Germinal center (tissue), 1 donor: ENCODE measurements at regions not wholly inside any gene's neighbourhood (a gene's known extent, or its start where the extent isn't known, plus 50 kb on each side); places are given as distances from the start of the nearest gene placed in this dataset.
"Not testable (repeated sequence)": the region's sequence is repeated elsewhere in the genome, so short reads cannot be mapped to it uniquely, and the experiment has no call there.

Experiments
- DNase-seq: peaks from one replicate; pipeline ENCODE4 v3.0.0; 2012; ENCODE audit warnings: mixed read lengths, low spot score

DNA sequence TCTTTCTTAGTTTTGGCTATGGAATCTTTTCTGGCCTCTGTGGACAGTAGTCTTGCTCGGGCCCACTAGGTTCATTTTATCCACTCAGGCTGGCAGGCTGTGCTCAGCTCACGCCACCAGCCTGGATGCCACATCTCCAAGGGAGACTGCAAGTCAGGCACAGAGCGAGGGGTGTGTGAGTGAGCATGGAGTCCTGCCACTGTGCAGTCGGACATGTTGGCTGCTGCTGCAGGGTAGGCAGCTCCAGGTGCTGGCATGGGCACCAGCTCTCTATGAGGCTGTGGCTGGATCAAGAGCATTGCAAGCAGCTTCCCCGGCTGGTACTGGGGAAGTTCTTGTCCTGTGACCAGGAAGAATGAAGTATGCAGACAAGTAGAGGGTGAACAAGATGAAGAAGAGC, 158.9 kb downstream of the PCTP start:
- DNase-seq, result no peak

- DNase-seq, result no peak
Measured at GRCh38 chr17:55911186-55911585, 160.3 kb downstream of the PCTP start.

DNA sequence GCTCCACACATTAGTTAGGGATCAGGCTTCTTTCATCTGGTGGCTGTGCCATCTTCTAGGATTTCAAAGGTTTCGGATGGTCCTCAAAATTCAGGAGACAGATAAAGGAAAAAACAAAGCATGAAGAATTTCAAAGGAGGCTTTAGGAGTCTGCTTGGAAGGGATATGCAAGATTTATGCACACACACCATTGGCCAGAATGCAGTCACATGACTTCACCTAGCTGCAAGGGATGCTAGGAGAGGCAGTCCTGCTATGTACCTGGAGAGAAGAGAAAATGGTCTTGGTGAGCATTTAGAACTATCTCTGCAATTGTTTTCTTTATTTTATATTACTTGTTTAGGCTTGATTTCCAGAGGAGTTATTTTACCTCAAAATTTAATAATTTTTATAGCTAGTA, 174.6 kb downstream of the PCTP start:
- DNase-seq, result no peak

GRCh38 chr17:55926276-55926990, 175.6 kb downstream of the PCTP start:
- DNase-seq, result no peak

GRCh38 chr17:55930291-55930809, 179.5 kb downstream of the PCTP start:
- no peak for DNase-seq

- DNase-seq, result no peak
Measured at GRCh38 chr17:55931446-55931845, 180.6 kb downstream of the PCTP start.

GRCh38 chr17:55932973-55933372, 182.1 kb downstream of the PCTP start:
- DNase-seq, result no peak

GRCh38 chr17:55939181-55939810, 188.4 kb downstream of the PCTP start:
- not testable (repeated sequence) for DNase-seq

DNA sequence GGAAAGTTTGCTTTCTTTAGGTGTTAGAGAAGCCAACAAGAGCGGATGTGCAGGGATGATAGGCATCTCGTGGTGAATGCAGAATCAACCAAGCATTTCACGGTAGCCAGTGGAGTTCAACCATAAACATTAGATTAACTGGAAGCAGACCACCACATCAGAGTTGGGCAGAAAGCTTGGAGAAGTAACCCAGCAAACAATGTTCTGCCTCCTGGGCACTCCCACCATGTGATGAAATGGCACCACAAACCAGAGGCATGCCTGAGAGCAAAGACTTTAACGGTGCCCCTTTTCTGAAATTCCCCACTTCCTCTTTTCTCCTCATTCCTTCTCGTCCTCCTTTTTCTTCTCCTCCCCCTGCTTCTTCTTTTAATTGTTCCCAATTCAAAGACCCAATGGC, 193.5 kb upstream of the ANKFN1 start:
- DNase-seq, result no peak

GRCh38 chr17:55961386-55961785, 191.9 kb upstream of the ANKFN1 start:
- no peak for DNase-seq

GRCh38 chr17:55962951-55963401, 190.3 kb upstream of the ANKFN1 start:
- DNase-seq, result no peak

DNA sequence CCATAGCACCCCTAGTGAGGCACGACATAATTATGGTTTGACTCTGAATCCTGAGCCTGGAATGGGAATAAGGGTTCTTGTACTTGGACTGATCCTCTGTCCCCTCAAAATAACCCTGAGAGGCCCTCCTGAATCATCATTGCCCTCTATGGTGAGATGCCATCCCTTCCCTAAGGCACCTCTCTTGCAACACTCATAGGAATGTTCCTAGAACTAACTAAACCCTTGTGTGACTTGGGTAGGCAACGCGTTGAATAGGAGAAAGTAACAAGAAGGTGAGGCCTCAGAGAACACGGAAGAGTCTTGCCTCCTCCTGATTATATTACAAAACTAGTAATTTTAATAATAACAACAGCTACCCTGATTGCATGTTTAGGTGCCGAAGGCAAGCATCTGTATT, 189.1 kb upstream of the ANKFN1 start:
- DNase-seq, result no peak

DNA sequence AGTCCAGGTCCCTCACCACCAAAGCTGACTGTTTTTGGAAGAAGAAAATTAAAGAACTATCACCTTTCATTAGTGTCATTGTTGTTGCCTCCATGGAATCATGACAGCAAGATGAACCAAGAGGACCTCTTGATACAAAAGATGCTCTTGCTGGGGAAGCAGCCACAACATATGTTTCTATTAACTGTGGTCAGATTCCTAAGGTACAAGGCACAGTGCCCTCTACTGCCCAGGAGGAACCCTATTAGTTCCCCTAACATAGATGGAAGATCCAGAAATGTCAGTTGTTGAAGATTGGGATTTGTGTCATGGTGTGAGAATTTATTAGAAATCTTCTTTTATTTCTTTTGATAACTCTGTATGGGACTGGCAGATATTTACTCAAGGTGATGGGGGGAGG, 188.2 kb upstream of the ANKFN1 start:
- DNase-seq, result no peak

DNA sequence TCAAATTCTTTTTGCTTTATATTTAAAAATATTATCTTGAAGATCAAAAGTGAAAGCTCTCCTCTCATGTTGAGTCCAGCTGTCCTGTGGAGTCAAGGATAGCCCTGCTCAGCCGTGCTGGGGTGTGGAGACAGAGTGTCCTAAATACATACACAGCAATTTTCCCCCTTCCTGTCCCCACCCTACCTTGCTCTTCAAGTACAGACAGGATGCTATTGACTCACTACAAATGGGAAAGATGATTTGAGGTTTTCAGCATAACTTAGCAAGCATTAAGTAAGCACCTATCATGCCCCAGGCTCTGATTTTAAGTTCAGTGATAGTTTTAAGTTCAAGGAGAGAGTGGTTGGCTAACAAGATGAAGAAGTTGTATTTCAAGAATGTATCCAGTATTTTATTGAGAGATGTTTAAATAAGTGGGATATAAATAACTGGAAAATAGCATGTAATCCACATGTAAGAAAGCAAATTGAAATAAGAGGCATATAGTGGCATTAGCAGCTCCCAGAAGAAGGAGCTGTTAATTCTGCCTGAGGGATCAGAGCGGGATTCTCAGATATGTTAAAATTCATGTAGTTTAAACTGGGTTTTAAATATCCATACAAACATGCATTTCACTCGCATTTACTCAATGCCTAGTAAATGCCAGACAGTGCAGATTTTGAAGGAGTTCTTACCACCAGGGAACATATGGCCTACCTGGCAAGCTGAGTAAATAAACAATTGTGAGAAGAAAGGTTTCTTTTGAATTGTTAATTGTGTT, 183.5 kb upstream of the ANKFN1 start:
- DNase-seq, result no peak

DNA sequence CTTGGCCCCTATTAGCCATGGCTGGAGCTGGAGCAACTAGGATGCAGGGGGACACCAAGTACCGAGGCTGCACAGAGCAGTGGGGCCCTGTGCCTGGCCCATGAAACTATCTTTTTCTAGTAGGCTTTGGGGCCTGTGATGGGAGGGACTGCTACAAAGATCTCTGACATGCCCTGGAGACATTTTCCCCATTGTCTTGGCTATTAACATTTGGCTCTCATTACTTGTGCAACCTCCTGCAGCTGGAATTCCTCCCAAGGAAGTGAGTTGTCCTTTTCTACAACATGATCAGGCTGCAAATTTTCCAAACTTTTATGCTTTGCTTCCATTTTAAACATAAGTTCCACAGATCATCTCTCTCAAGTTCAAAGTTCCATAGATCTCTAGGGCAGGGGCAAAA, 174.7 kb upstream of the ANKFN1 start:
- DNase-seq, result no peak

DNA sequence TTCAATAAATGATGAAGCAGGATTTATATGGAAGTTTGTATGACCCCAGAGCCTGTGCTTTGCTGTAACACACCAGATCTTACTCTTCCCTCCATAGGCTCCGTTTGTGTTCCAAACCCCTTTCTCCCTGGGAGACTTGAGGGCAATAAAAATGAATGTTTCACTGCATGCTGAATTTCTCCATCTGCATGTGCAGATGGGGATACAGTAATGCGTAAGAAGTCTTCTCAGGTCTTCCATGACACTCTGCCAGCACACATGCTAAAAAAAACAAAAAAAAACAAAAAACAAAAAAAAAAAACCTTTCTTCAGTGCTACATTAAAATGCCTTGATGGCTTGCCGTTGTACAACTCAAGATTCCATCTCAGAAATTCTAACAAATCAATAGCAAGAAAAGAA, 170.2 kb upstream of the ANKFN1 start:
- DNase-seq, result no peak

DNA sequence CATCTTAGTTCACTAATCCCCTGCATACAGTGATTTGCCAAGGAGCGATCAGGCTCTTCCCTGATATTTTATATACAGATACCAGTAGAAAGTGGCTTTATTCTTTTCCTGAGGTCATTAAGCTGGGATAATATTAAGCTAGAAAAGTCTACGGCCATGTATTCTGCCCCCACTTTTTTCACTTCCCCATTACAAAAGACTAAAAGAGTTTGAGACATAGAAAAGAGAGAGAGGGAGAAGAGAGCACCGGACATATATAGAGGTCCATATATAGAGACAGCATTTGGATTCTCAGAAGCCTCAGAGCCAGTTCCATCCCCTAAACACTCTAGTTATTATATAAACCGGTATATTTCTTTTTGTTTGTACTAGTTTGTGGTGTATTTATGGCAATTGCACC, 166.5 kb upstream of the ANKFN1 start:
- DNase-seq, result no peak

- no peak for DNase-seq
Measured at GRCh38 chr17:55988861-55989260, 164.4 kb upstream of the ANKFN1 start.

DNA sequence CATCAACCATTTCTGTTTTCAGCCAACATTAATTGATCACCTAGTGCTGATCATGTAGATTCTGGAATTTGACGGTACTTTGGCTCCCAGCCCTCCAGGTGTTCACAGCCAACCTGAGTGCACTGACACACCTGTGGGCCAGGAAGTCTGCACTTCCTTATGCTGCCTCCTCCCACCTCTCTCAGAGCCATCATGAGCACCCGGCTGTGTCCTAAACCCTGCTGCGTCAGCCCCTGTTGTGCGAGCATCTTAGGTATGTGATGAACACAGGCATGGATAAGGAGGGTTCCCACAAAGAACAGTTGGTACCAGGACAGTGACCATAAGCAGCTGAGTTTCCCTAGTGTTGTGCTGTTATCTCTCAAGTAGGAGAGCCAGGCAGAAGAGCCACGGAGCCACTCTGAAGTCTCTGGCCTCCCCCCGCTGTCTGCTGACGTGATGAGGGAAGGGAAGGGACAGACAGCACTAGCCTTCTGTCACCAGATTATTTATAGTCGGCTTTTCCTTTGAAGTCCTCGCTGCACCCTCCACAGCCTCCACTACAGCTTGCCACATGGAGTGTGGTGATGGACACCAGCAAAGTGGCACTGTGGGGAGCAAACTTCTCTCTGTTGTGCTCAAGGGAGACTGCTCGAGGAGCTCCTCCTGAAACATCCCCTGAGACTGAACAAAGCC, 162.8 kb upstream of the ANKFN1 start:
- DNase-seq, result no peak

- DNase-seq, result no peak
Measured at GRCh38 chr17:55996826-55997225, 156.4 kb upstream of the ANKFN1 start.

DNA sequence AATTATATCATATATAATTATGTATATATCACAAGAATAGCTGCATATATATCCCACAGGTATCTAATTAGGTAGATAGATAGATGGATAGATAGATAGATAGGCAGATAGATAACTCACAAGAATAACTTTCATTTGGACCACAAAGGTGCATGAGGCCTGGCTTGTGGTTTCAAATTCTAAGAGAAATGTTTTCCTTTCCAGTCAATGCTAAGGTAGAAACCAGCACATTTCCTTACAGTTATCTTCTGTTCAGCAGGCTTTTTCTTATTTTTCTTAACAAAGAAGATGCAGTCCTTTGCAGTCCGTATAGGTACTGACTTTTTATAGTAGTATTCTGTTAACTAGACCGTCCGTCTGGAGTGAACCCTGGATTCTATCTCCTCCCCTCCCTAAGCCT, 152.9 kb upstream of the ANKFN1 start:
- DNase-seq, result no peak

DNA sequence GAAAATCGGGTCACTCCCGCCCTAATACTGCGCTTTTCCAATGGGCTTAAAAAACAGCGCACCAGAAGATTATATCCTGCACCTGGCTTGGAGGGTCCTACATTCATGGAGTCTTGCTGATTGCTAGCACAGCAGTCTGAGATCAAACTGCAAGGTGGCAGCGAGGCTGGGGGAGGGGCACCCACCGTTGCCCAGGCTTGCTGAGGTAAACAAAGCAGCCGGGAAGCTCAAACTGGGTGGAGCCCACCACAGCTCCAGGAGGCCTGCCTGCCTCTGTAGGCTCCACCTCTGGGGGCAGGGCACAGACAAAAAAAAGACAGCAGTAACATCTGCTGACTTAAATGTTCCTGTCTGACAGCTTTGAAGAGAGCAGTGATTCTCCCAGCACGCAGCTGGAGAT, 150.6 kb upstream of the ANKFN1 start:
- DNase-seq, result not testable (repeated sequence)
